BJ (cell line): ENCODE measurements at regions not wholly inside any gene's neighbourhood (a gene's known extent, or its start where the extent isn't known, plus 50 kb on each side); places are given as distances from the start of the nearest gene placed in this dataset.
A peak's percentile ranks its signal among the peaks of the same experiment; 100 is the strongest.

Source experiments
- CTCF ChIA-PET: fragments of 350-600 bp; formaldehyde crosslinking; extraction: SDS; loops from one replicate; lab custom pipeline; 2021; ENCODE audit warnings: antibody characterized with exemption, inconsistent platforms; lab: Yijun Ruan, JAX
- POLR2A ChIA-PET: fragments of 300-600 bp; sonication (Branson Sonifier 250); formaldehyde crosslinking; extraction: SDS; loops from one replicate; lab custom pipeline; 2021; ENCODE audit warnings: antibody characterized with exemption; lab: Charles Lee
- DNase-seq: peaks from one replicate; pipeline ENCODE4 v3.0.0-alpha.2; 2011; ENCODE audit warnings: low read depth
- H3K27me3 ChIP-seq: 2 replicates; pipeline ENCODE4 v1.6.0; 2011; ENCODE audit warnings: low read length; ENCODE audit not compliant: control insufficient read depth, insufficient read depth
- H3K36me3 ChIP-seq: 2 replicates; pipeline ENCODE4 v1.5.1; 2011; ENCODE audit warnings: low read length; ENCODE audit not compliant: control insufficient read depth, insufficient read depth
- H3K4me3 ChIP-seq: 2 replicates; pipeline ENCODE4 v1.5.1; 2011; ENCODE audit warnings: low read depth, mild to moderate bottlenecking, control low read depth, low read length
- CTCF ChIP-seq: IDR thresholded peaks from 2 replicates; pipeline ENCODE4 v1.5.1; 2011; ENCODE audit warnings: low read depth, mild to moderate bottlenecking, control low read depth, inconsistent platforms, low read length, moderate library complexity; ENCODE audit not compliant: insufficient read depth

GRCh38 chrX:9188117-9188516 is 154.2 kb upstream of the FAM9B start:
- H3K4me3 ChIP-seq: no peak overlapping the region
- no peak for TF ChIP-seq CTCF
- no peaks in the 10 kb centered on the region for H3K27me3 ChIP-seq
- ChIA-PET POLR2A (no interaction called here), CTCF (no interaction called here)
- no peaks in the 10 kb centered on the region for H3K36me3 ChIP-seq
- DNase-seq: no peak

GRCh38 chrX:9189286-9189685 is 155.4 kb upstream of the FAM9B start:
- CTCF ChIA-PET: no interaction called here
- H3K36me3 ChIP-seq: no peaks in the 10 kb centered on the region
- no peaks in the 10 kb centered on the region for H3K27me3 ChIP-seq
- no peak for DNase-seq
- POLR2A ChIA-PET: no interaction called here
- H3K4me3 ChIP-seq: no peak overlapping the region
- no peak for TF ChIP-seq CTCF

GRCh38 chrX:9191392-9191791 is 157.5 kb upstream of the FAM9B start:
- no peak for TF ChIP-seq CTCF
- Histone ChIP-seq H3K36me3 (no peaks in the 10 kb centered on the region), H3K4me3 (no peak overlapping the region), H3K27me3 (no peaks in the 10 kb centered on the region)
- ChIA-PET POLR2A (no interaction called here), CTCF (no interaction called here)
- DNase-seq: no peak

- no peaks in the 10 kb centered on the region for H3K27me3 ChIP-seq
- no peak overlapping the region for H3K4me3 ChIP-seq
- no peak for DNase-seq
- no peaks in the 10 kb centered on the region for H3K36me3 ChIP-seq
- ChIA-PET POLR2A (no interaction called here), CTCF (no interaction called here)
- TF ChIP-seq CTCF: no peak
Observed at GRCh38 chrX:9195199-9195880, 161.4 kb upstream of the FAM9B start.

GRCh38 chrX:9196961-9197640 is 163.2 kb upstream of the FAM9B start:
- no peak for TF ChIP-seq CTCF
- Histone ChIP-seq H3K27me3 (no peaks in the 10 kb centered on the region), H3K36me3 (no peaks in the 10 kb centered on the region), H3K4me3 (no peak overlapping the region)
- DNase-seq: peak; percentile 9
- ChIA-PET CTCF (interaction anchor here (0.6 to 1.1 kb wide), 2 partner anchors 12 to 1005 kb away, joined by 3 read pairs; no protein-coding TSS in a partner anchor), POLR2A (no interaction called here)
